Gastrocnemius medialis (tissue), 4 donors: ENCODE measurements at regions not wholly inside any gene's neighbourhood (a gene's known extent, or its start where the extent isn't known, plus 50 kb on each side); places are given as distances from the start of the nearest gene placed in this dataset.

ENCODE experiments used
- POLR2A ChIP-seq, 2 donors: fragments of 450-650 bp; IDR thresholded peaks; one replicate each; pipeline ENCODE4 v1.6.1; 2017; ENCODE audit warnings: antibody characterized with exemption in 2 of 2, mild to moderate bottlenecking in 2 of 2, moderate library complexity in 2 of 2
- TF ChIP-seq, protein P1 (sequence below), 5 experiments: fragments of 450-650 bp in 3 of 5; fragments of 200-600 bp in 2 of 5; sonication (generic) in 2 of 5; IDR thresholded peaks in 4 of 5; conservative IDR thresholded peaks in 1 of 5; 1 replicate in 4 of 5; 2 replicates in 1 of 5; pipeline ENCODE4 v1.5.1; 2016 to 2019; ENCODE audit warnings: antibody characterized with exemption in 5 of 5, mild to moderate bottlenecking in 3 of 5, moderate library complexity in 3 of 5

GRCh38 chr5:126694403-126694802 lies 82.5 kb upstream of the LMNB1 start:
- no peak for TF ChIP-seq POLR2A (IDR thresholded peaks at IDR 0.05)
- TF ChIP-seq, protein P1, sequence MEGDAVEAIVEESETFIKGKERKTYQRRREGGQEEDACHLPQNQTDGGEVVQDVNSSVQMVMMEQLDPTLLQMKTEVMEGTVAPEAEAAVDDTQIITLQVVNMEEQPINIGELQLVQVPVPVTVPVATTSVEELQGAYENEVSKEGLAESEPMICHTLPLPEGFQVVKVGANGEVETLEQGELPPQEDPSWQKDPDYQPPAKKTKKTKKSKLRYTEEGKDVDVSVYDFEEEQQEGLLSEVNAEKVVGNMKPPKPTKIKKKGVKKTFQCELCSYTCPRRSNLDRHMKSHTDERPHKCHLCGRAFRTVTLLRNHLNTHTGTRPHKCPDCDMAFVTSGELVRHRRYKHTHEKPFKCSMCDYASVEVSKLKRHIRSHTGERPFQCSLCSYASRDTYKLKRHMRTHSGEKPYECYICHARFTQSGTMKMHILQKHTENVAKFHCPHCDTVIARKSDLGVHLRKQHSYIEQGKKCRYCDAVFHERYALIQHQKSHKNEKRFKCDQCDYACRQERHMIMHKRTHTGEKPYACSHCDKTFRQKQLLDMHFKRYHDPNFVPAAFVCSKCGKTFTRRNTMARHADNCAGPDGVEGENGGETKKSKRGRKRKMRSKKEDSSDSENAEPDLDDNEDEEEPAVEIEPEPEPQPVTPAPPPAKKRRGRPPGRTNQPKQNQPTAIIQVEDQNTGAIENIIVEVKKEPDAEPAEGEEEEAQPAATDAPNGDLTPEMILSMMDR (IDR thresholded peaks at IDR 0.05 in 4 of 5, conservative IDR thresholded peaks at IDR 0.05 in 1 of 5), result no peak
